ENCODE measurements at regions not wholly inside any gene's neighbourhood (a gene's known extent, or its start where the extent isn't known, plus 50 kb on each side); places are given as distances from the start of the nearest gene placed in this dataset.

DNA sequence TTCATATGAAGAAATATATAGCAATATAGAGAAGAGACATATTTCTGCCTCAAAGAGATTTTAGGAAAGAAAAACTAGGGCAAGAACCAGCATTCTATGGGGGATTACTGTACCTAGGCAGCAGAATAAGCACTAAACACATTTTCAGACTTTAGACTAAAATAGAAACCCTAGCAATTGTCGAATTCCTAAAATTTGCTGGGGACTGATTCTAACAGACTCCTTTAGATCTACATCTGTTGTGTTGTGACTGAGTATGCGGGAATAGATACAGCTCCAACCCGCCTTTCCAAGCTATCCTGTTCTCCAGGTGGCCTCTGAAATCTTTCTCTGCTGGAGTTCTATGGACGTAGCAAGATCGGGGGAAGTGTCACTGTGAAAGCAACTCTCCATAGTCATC is 482.2 kb downstream of the NTRK2 start:
- H2BK120ac ChIP-seq (ENCODE audit: low read depth, low read length): no peak overlapping the region
- H3K4me3 ChIP-seq (ENCODE audit: insufficient read depth, low read depth, low read length): no peak overlapping the region
- H2AK9ac ChIP-seq (replicated peaks; ENCODE audit: low read depth, low read length, poor library complexity): no peak overlapping the region
- TF ChIP-seq RAD21 (IDR thresholded peaks at IDR 0.05; ENCODE audit: low read length) (no peak), MAFK (IDR thresholded peaks at IDR 0.05; ENCODE audit: low read depth, low read length) (no peak)
- TF ChIP-seq, protein P1, sequence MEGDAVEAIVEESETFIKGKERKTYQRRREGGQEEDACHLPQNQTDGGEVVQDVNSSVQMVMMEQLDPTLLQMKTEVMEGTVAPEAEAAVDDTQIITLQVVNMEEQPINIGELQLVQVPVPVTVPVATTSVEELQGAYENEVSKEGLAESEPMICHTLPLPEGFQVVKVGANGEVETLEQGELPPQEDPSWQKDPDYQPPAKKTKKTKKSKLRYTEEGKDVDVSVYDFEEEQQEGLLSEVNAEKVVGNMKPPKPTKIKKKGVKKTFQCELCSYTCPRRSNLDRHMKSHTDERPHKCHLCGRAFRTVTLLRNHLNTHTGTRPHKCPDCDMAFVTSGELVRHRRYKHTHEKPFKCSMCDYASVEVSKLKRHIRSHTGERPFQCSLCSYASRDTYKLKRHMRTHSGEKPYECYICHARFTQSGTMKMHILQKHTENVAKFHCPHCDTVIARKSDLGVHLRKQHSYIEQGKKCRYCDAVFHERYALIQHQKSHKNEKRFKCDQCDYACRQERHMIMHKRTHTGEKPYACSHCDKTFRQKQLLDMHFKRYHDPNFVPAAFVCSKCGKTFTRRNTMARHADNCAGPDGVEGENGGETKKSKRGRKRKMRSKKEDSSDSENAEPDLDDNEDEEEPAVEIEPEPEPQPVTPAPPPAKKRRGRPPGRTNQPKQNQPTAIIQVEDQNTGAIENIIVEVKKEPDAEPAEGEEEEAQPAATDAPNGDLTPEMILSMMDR (conservative IDR thresholded peaks at IDR 0.05; ENCODE audit: low read depth, low read length): no peak
- no peak overlapping the region for H3K14ac ChIP-seq (replicated peaks; ENCODE audit: low read depth, low read length)
- H3K4ac ChIP-seq (ENCODE audit: low read depth, low read length): no peak overlapping the region
- no peak overlapping the region for H2AFZ ChIP-seq (replicated peaks; ENCODE audit: low read length, poor library complexity)
- peaks cover 7% of the 10 kb centered on the region for H3K9me3 ChIP-seq (ENCODE audit: control insufficient read depth, insufficient read depth, low read length)
- no peaks in the 10 kb centered on the region for H3K79me1 ChIP-seq (ENCODE audit: low read depth in 1 of 2, low read length in 2 of 2)
- dilution Hi-C loops (cut with HindIII; ENCODE audit: low sequenced_read_pairs, unreplicated experiment): no loop called here
- no peak overlapping the region for H3K27ac ChIP-seq (ENCODE audit: insufficient read depth, low read length)
- no peak overlapping the region for H3K18ac ChIP-seq (ENCODE audit: low read depth, low read length)
- DNase-seq (no peak), ATAC-seq (ENCODE audit: low read depth) (no peak)
- intact Hi-C loops (cut with micrococcal nuclease): no loop called here
- H3K4me2 ChIP-seq (ENCODE audit: low read depth, low read length): no peak overlapping the region
- CTCF ChIA-PET: no interaction called here
- H3K36me3 ChIP-seq (ENCODE audit: control insufficient read depth, insufficient read depth, low read length): no peaks in the 10 kb centered on the region
- H4K5ac ChIP-seq (ENCODE audit: low read depth, low read length): no peak overlapping the region
- no peaks in the 10 kb centered on the region for H4K20me1 ChIP-seq (ENCODE audit: insufficient read depth, low read length)
- no TSS peak for BruUV-seq (replicated peaks)
- H2BK20ac ChIP-seq (ENCODE audit: low read depth, low read length): no peak overlapping the region
- no peaks in the 10 kb centered on the region for H3K4me1 ChIP-seq (ENCODE audit: control insufficient read depth, insufficient read depth, low read length)
- H2BK15ac ChIP-seq (ENCODE audit: low read depth, low read length): no peak overlapping the region
- no peaks in the 10 kb centered on the region for H3K9me1 ChIP-seq (ENCODE audit: insufficient read depth, low read length)
- no CpG with 5 or more reads among the region's 5 CpGs for WGBS, 2 experiments (ENCODE audit: extremely low coverage in 2 of 2, insufficient read length in 1 of 2)
- no peak overlapping the region for H4K8ac ChIP-seq (ENCODE audit: low read depth in 2 of 2, low read length in 2 of 2)
- H3K56ac ChIP-seq (ENCODE audit: extremely low read depth, insufficient read depth, low read length): no peak overlapping the region
- no peaks in the 10 kb centered on the region for H3K27me3 ChIP-seq (ENCODE audit: control insufficient read depth, insufficient read depth, low read length)
- H4K91ac ChIP-seq (ENCODE audit: insufficient read depth, low read depth, low read length): no peak overlapping the region
- no peak overlapping the region for H3K23ac ChIP-seq (ENCODE audit: low read depth, low read length)
- in situ Hi-C loops (cut with MboI; ENCODE audit: low sequenced_read_pairs): no loop called here
- H3K9ac ChIP-seq (ENCODE audit: low read depth, low read length): no peak overlapping the region
- no peak overlapping the region for H2AK5ac ChIP-seq (ENCODE audit: low read depth, low read length)
- no peak overlapping the region for H2BK5ac ChIP-seq (ENCODE audit: low read depth, low read length, poor library complexity, severe bottlenecking)
- POLR2A ChIA-PET (ENCODE audit: unreplicated experiment): no interaction called here
